BJ (cell line): ENCODE measurements at regions not wholly inside any gene's neighbourhood (a gene's known extent, or its start where the extent isn't known, plus 50 kb on each side); places are given as distances from the start of the nearest gene placed in this dataset.

Source experiments
- CTCF ChIA-PET: fragments of 350-600 bp; formaldehyde crosslinking; extraction: SDS; loops from one replicate; lab custom pipeline; 2021; ENCODE audit warnings: antibody characterized with exemption, inconsistent platforms; lab: Yijun Ruan, JAX
- POLR2A ChIA-PET: fragments of 300-600 bp; sonication (Branson Sonifier 250); formaldehyde crosslinking; extraction: SDS; loops from one replicate; lab custom pipeline; 2021; ENCODE audit warnings: antibody characterized with exemption; lab: Charles Lee
- DNase-seq: peaks from one replicate; pipeline ENCODE4 v3.0.0-alpha.2; 2011; ENCODE audit warnings: low read depth
- H3K27me3 ChIP-seq: 2 replicates; pipeline ENCODE4 v1.6.0; 2011; ENCODE audit warnings: low read length; ENCODE audit not compliant: control insufficient read depth, insufficient read depth
- H3K36me3 ChIP-seq: 2 replicates; pipeline ENCODE4 v1.5.1; 2011; ENCODE audit warnings: low read length; ENCODE audit not compliant: control insufficient read depth, insufficient read depth
- H3K4me3 ChIP-seq: 2 replicates; pipeline ENCODE4 v1.5.1; 2011; ENCODE audit warnings: low read depth, mild to moderate bottlenecking, control low read depth, low read length
- CTCF ChIP-seq: IDR thresholded peaks from 2 replicates; pipeline ENCODE4 v1.5.1; 2011; ENCODE audit warnings: low read depth, mild to moderate bottlenecking, control low read depth, inconsistent platforms, low read length, moderate library complexity; ENCODE audit not compliant: insufficient read depth

GRCh38 chr14:34222867-34223266 lies 239.2 kb downstream of the SPTSSA start:
- no peaks in the 10 kb centered on the region for H3K36me3 ChIP-seq
- ChIA-PET CTCF (interaction anchor here (1.0 to 2.7 kb wide), 5 partner anchors 26 to 385 kb away, joined by 3 to 11 read pairs (median 5); no protein-coding TSS in a partner anchor), POLR2A (interaction anchor here (0.6 kb wide), 1 partner anchor 82 kb away, joined by 3 read pairs; no protein-coding TSS in a partner anchor)

GRCh38 chr14:34222122-34222521 lies 239.9 kb downstream of the SPTSSA start:
- Histone ChIP-seq H3K36me3 (no peaks in the 10 kb centered on the region), H3K27me3 (no peaks in the 10 kb centered on the region), H3K4me3 (no peak overlapping the region)
- CTCF ChIA-PET: interaction anchor here (1.2 to 2.5 kb wide), 3 partner anchors 108 to 385 kb away, joined by 3 to 5 read pairs (median 3); no protein-coding TSS in a partner anchor
- TF ChIP-seq CTCF: no peak
- POLR2A ChIA-PET: no interaction called here
- DNase-seq: no peak

More at GRCh38 chr14:34222867-34223266, 239.2 kb downstream of the SPTSSA start:
- H3K27me3 ChIP-seq: no peaks in the 10 kb centered on the region
- no peak for DNase-seq
- no peak for TF ChIP-seq CTCF
- H3K4me3 ChIP-seq: no peak overlapping the region

GRCh38 chr14:34220921-34221320 lies 241.1 kb downstream of the SPTSSA start:
- TF ChIP-seq CTCF: no peak
- Histone ChIP-seq H3K36me3 (no peaks in the 10 kb centered on the region), H3K4me3 (no peak overlapping the region), H3K27me3 (no peaks in the 10 kb centered on the region)
- POLR2A ChIA-PET: no interaction called here
- CTCF ChIA-PET: interaction anchor here (0.8 to 2.5 kb wide), 3 partner anchors 22 to 107 kb away, joined by 3 to 5 read pairs (median 3); no protein-coding TSS in a partner anchor
- DNase-seq: no peak

GRCh38 chr14:34220378-34220706 lies 241.7 kb downstream of the SPTSSA start:
- no peak overlapping the region for H3K4me3 ChIP-seq
- ChIA-PET CTCF (interaction anchor here (1.0 to 2.5 kb wide), 3 partner anchors 76 to 122 kb away, joined by 3 to 7 read pairs (median 5); no protein-coding TSS in a partner anchor), POLR2A (no interaction called here)
- no peaks in the 10 kb centered on the region for H3K27me3 ChIP-seq
- DNase-seq: no peak
- no peak for TF ChIP-seq CTCF
- no peaks in the 10 kb centered on the region for H3K36me3 ChIP-seq

- POLR2A ChIA-PET: no interaction called here
- no peak for DNase-seq
These were observed 242.2 kb downstream of the SPTSSA start for GRCh38 chr14:34219661-34220377.

More at GRCh38 chr14:34219661-34220377, 242.2 kb downstream of the SPTSSA start:
- no peak for TF ChIP-seq CTCF
- no peak overlapping the region for H3K4me3 ChIP-seq
- H3K27me3 ChIP-seq: no peaks in the 10 kb centered on the region
- H3K36me3 ChIP-seq: no peaks in the 10 kb centered on the region
- CTCF ChIA-PET: interaction anchor here (0.8 to 2.4 kb wide), 5 partner anchors 8 to 379 kb away, joined by 3 to 7 read pairs (median 5); no protein-coding TSS in a partner anchor
